HG03045 (cell line): ENCODE measurements at regions not wholly inside any gene's neighbourhood (a gene's known extent, or its start where the extent isn't known, plus 50 kb on each side); places are given as distances from the start of the nearest gene placed in this dataset.
"Not testable (repeated sequence)": the region's sequence is repeated elsewhere in the genome, so short reads cannot be mapped to it uniquely, and the experiment has no call there.

Source experiments
- ATAC-seq: cut with Tn5 transposase; IDR thresholded peaks from one replicate; pipeline ENCODE4 v1.9.1; 2021; ENCODE audit warnings: mild to moderate bottlenecking, moderate library complexity; ENCODE audit not compliant: unreplicated experiment

DNA sequence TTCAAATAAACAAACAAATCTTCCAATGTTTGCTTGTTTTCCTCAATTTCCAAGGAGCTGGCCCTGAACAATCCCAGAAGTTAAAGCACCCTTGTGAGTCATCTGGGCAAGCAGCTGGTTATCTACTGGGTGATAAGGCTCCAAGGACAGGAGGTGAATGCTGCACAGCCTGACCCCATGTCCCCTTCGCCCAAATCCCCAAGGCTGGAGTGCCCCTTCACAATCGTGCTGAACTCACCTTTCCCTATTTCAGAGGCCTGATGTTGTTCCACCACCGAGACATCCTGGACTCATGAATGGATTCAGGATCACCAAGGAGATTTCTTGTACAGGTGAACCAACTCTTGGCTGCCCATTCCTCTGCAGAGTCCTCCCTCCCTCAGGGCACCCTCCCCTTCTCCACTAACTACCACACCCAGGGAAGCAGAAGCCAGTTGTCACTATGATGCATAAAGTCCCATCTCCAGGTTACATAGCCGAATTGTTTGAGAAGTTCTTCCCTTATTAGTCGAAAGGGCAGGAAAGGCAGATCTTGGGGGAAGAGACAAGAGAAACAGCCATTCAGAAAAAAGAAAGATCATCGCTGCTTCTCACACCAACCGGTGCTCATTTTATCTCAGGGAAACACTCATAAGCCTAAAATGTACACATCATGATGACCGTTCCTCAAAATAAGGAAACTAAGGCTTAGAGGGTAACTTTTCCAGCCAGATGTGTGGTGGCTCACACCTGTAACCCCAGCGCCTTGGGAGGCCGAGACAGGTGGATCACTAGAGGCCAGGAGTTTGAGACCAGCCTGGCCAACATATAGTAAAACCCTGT, 138.8 kb upstream of the RREB1 start:
- ATAC-seq = no peak

DNA sequence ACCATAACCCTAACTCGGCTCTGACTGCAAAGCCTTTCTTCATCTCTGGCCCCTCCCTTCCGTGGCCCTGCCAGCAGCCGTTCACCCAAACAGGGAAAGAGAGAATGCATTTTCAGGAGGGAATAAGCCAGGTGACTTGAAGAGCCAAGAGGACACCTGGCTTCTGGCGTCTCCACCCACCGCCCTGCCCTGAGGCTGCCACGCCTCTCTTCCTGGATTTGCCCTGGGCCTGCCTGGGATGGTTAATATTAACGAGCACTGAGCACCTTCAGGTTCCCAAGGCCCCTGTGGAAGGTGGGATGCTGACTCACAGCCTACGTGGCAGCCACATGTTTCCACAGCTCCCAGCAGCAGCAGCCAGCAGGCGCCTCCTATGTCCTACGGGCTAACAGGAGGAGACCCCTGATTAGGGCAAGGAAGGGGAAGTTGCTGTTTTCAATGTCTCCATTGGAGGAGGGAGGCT, 138.0 kb upstream of the RREB1 start:
- ATAC-seq = no peak

DNA sequence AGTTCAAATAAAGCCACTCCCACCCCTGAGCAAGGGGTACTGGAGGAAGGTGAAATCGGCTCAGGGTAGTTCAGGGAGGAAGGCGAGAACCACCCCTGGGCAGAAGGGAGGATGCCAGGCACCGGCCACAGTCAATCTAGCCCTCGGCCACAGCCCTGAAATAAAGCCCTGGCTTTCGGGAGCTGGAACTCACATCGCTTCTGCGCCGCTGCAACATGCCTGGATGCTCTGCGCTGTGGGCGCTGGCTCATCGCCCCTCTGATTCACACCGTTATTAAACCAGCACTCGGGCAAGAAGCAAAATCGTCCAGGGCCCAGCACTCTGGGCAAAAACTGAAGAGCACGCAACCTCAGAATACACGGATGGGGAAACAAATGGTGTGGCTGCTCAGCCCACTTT, 136.9 kb upstream of the RREB1 start:
- ATAC-seq = no peak

DNA sequence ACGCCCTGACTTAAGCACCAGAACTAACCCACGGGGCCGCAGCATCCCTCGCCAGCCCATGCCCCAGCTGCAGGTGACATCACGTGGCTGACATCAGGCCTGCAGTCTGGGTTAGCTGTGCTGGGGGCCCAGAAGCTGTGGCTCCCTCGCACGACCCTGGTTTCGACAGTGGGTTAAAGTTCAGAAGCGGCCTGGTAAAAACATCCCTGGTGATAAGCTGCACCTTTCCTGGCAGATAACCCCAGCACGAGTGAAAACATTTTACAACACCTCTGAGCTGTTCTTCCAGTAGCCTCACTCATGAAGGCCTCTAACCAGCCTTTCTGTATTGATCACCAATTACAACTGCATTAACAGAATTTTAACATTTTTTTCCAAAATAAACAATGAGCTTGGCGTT, 136.4 kb upstream of the RREB1 start:
- no peak for ATAC-seq

DNA sequence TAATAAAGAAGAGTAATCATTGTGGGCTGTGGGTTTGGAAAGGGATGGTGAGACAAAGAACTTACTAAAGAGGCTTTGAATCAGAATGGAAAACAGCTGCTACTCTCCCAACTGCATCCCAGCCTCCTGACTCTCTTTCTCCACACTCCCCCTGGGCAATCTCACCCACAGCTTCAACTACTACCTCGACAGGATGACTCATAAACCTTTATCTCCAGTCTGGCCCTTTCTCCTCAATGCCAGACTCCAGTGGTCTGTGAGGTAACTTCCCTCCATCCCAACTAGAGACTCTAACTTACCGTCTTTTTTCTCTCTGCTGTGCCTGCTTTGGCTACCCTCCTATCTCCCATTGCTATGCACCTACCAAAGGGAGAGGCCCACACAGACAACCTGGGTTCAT, 135.3 kb upstream of the RREB1 start:
- no peak for ATAC-seq

DNA sequence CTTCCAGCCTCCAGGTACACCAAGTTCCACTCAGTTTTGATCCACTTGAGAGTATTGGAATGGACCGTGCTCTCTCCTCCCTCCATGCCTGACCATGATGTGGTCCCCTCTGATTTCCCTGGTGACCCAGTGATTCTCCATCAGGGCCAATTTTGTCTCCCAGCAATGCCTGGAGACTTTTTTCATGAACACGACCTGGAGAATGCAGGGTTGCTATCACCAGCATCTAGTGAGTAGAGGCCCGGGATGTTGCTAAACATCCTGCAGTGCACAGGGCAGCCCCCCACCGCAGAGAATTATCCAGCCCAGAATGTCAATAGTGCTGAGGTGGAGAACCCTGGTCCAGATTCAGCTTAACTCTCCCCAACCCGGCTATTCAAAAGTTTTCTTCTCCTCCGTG, 134.0 kb upstream of the RREB1 start:
- ATAC-seq = no peak

DNA sequence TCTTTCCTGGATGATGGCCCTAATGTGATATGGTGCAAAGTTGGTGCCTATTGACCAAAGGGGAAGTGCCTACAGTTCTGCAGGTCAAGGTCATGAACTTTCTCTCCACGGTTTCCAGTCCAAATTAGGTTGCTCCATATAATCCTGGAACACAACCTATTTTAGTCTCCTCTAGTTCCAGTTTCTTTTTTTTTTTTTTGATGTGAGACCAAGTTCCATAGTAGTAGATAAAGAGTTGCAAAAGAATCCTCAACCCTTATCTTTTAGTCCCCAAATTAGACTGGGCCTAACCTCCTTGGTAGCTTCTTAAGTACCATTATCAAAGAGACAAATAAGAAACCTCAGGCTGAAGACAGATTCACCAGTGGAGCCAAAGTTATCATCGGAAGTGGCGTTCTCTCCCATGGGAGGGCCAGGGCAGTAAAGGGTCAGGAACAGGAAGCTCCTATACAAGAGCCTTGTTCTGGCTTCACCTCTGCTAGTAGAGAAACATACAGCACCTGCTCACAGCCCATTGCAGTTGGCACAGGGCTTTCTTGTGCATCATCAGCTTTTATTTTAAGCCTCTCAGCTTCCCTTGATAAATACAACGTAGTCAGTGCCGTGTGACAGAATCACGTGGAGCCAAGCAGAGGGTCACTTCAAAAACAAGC, 132.2 kb upstream of the RREB1 start:
- no peak for ATAC-seq

DNA sequence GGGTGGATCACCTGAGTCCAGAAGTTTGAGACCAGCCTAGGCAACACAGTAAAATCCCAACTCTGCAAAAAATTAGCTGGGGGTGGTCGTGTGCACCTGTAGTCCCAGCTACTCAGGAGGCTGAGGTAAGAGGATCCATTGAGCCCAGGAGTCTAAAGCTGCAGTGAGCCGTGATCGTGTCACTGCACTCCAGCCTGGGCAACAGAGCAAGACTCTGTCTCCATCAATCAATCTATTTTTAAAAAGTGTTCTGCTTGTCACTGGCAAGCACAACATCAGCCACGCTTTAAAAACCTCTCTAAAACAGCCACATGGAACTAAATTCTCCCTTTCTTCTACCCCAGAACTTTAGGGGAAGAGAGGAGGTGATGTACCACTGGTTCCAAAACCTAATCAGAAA, 131.6 kb upstream of the RREB1 start:
- no peak for ATAC-seq

DNA sequence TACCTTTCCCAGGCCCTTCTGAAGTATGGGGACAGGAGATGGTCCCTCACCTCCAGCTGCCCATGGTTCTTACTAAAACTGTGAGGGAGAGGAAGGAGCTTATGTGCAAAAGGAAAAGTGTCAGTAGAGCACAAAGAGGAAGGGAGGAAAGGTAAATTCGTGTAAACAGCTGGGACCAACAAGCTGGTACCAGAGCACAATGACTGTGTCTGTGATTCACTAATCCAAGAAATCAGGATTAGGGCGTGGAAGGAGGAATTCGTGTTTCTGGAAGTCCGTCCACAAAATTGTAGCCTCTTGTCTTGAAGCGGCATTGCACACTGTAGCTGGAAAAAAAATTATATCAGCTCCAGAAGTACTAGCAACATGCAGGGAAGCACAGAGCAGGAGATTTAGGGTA, 129.0 kb upstream of the RREB1 start:
- no peak for ATAC-seq

DNA sequence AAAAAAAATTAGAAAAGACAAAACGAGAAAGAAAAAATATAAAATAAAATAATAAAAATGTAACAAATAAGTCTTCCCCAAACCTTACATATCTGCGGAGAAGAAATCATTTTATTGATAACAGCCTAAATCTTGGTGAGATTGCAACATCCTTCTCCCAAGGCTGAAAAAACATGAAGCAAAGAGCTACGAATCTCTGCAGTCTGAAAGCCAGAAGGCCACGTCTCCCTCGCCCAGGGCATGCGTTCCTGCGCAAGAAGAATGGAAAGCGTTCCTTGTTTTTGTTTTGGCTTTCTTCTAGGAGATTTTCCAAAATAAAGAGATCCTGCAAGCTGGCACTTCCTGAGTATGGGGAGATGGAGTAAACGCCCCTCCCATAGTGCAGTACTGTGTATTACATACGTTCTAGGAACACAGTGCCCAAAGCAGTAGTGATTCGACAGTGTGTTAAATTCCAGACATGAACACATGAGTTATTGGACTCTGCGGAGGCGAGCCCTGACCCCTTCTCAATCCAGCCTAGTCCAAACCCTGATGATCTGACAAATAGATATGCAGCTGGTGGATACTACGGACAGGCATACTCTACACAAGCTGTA, 126.7 kb upstream of the RREB1 start:
- ATAC-seq = no peak

DNA sequence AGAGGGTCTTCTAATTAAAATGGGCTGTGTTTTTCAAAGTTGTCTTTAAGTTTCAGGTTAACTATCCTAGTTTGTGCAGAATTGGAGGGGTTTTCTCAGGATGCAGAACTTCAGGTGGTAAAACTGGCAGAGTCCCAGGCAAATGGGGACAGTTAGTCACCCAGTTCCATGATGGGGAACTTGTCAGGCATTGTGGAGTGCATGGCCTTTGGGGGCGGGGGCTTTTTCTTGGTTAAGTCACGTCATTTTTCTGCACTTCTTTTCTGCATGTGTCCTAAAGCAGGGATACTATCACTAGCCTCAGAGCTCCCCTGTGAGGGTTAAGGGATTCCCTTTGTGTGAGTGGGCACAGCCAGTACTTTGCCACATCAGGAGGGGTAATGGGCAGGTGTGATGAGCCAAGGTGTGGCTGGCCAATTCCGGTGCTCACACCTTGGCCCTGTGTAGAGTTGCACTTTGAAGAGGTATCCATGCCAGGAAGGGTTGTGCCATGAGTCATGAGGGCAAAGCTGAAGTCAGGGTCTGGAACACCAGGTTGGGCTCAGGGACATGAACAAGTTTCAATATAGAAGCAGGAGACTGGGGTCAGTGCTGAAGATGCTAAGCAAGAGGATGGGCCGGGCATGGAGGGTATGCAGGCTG, 126.0 kb upstream of the RREB1 start:
- ATAC-seq = no peak

DNA sequence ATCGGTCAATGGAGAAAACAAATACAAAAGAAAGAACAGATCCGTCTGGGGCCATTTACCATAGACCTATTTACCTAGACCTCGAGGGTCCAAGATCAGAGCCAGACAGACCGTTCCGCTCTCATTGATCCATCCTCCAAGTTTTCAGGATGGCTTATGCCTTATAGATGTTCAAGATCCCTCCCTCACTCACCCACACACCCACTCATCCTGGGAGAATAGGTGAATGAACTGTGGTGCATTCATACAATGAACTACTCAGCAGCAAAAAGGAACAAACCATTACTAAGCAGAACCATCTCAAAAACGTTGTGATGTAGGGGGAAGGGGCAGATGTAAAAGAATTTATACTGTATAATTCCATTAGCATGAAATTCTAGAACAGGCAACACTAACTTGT, 125.1 kb upstream of the RREB1 start:
- no peak for ATAC-seq

DNA sequence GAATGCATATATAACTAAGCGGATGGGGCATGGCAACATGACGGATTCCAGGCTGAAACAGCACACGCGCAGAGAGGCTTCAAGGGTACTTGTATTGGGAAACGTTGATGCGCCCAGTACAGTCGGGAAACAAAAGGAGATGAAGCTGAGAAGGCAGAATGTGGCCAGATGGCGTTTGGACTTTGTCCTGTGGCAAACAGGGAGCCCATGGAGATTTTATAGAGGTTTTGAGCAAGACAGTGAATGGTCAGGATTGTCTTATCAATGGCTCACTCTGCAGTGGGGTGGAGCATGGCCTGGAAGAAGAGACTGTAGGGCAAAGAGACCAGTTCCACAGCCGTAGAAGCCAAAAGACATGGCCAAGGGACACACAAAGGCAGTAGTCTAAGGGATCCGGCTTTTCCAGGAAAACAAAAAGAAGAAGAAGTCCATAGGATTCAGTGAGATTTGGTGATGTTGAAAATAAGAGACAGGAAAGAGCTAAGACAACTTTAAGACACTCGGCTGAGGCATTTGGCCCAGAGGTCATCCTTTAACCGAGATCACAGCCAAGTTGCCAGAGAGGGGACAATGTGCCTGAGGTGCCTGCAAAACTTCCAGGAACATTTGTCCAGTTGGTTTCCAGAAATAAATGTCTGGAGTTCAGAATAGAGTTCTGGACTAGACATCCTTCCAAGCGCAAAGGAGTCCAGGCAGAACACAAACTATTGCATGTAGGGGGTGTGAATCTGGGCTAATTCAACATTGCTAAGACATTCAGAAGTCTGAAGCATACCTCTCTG, 123.0 kb upstream of the RREB1 start:
- ATAC-seq = no peak

DNA sequence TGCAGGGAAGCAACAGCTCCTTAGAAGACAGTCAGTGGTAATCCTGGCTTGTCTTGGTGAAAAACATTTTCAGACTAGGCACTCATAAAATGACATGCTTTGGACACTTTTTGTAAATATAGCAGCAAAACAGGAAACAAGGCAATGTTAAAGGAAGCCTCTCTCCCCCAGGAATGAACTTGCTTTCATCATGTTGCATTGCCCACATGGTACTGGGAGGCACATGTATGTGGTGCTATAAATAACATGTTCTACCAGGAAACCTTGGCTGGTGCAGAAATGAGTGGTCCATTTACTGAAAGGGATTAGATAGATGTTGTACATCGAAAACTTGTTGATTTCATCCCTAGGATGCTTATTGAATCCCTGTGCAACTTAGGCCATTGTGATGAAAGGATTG, 121.4 kb upstream of the RREB1 start:
- ATAC-seq = no peak

DNA sequence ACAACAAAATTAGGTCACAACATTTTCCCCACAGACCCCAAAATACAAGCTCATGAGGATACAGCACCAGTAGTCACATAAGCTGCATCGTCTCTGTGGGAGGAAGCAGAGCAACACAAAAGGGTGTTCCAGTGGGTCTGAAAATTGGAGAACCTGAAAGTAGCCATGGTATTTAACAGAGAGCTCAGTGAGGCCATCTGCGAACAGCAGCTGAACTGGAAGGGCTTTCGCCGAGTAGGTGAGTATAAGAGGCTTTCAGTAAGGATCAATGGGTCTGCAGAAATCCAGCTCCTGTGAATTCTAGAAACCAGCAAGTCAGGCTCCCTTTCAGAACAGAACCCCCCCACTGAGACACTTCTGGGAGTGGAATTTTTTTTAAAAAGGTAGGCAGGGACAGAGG, 120.0 kb upstream of the RREB1 start:
- ATAC-seq = no peak

DNA sequence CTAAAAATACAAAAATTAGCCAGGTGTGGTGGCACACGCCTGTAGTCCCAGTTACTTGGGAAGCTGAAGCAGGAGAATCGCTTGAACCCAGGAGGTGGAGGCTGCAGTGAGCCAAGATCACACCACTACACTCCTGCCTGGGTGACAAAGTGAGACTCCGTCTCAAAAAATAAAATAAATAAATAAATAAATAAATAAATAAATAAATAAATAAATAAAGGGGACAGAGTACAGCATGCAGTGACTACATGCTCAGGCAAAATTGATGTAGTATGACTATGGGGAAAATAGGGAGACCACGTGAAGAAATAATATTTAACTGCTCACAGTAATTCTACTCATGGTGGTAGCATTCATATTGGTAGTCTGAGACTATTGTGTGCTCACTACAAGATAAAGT, 117.7 kb upstream of the RREB1 start:
- not testable (repeated sequence) for ATAC-seq

DNA sequence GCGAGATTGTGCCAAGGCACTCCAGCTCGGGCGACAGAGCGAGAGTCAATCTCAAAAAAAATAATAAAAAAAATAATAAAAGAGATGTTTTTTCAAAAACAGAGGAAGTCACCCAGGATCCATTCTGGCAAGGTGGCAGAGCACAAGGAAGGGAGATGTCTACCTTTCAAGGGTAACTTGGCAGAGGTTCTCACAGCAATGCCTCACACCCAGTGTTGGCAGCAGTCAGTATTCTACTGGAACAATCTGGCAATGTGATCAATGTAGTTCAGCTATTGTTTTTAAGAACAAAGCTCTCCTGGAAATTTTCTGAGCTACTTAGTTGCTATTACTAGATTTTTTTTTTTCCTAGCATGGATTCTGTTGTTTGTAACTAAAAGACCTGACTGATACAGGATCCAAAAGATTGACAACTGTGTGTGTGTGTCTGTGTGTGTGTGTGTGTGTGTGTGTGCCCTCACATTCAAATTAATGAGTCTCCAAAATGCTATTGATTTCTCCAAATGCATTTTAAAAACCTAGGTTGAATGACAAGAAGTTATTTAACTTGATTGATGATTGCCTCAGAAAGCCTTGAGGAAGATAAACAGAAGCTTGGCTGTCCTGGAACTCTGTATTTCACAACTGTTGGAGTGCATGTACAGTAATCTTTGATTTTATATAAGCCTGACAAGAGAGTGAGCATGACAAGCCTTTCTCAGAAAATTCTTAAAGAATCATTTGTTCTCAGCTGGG, 114.1 kb upstream of the RREB1 start:
- no peak for ATAC-seq

DNA sequence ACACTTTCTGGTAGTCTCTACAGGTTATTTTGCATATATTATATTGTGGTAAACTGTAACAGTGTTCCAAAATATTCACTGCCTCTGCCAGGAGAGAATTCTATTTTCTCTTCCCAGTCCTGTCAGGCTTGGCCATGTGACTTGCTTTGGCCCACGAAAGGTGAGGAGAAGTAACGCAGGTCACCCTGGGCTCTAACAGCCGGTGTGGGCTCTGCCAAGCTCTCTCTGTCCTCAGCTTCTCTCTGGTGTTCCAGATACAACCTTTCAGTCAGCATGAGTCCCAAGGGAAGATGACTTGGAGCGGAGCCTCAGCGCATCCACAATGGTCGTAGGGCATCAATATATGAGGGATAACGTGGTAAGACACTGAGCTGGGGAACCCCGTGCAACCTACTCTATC, 113.0 kb upstream of the RREB1 start:
- no peak for ATAC-seq

DNA sequence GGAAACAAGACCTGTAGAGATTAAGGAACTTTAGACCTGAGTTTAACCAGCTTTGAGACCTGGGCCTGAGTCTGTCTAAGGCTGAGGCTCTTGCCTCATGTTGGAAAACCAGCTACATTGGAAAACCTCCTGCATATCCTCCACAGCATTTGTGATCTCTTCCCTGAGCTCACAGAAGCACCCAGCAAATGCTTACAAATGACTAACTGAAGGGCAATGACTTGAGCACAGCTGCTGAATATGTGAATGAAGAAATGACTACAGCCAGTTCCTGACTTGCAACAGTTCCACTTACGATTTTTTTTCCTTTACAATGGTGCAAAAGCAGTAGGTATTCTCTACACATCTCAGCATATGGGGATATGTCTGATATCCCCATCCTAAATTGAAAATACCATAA, 112.4 kb upstream of the RREB1 start:
- no peak for ATAC-seq

DNA sequence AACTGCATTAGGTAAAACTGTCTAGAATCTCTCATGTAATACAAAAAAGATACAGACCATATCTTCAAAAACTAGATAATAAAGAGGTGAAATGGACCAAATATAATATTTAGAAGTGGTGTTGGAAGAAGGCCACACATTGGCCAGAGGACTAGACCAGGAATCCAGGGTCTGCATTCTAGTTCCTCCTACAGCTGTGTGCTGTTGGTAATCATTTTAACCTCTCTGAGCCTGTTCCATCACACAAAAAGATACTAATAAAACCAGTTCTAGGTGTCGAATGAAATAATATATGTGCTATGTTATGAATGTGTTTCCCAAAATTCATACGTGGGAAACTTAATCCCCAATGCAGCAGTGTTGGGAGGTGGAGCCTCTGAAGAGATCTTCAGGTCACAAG, 111.6 kb upstream of the RREB1 start:
- ATAC-seq = no peak
